ENCODE measurements at regions not wholly inside any gene's neighbourhood (a gene's known extent, or its start where the extent isn't known, plus 50 kb on each side); places are given as distances from the start of the nearest gene placed in this dataset.
"Not testable (repeated sequence)": the region's sequence is repeated elsewhere in the genome, so short reads cannot be mapped to it uniquely, and the experiment has no call there.

- no peak for DNase-seq
Observed at GRCh38 chr12:67760586-67761275, 112.2 kb downstream of the DYRK2 start.

- DNase-seq, result no peak
Observed at GRCh38 chr12:67761566-67761965, 113.0 kb downstream of the DYRK2 start.

GRCh38 chr12:67764055-67764454 lies 115.5 kb downstream of the DYRK2 start:
- DNase-seq, result no peak

GRCh38 chr12:67764946-67765619 lies 116.5 kb downstream of the DYRK2 start:
- DNase-seq, result no peak

- peak; percentile 91 for DNase-seq
Observed at GRCh38 chr12:67765776-67766766, 117.5 kb downstream of the DYRK2 start.

- peak; percentile 90 for DNase-seq
Observed at GRCh38 chr12:67772267-67773169, 124.0 kb downstream of the DYRK2 start.

GRCh38 chr12:67773896-67774295 lies 125.4 kb downstream of the DYRK2 start:
- DNase-seq, result no peak

GRCh38 chr12:67774983-67775587 lies 126.5 kb downstream of the DYRK2 start:
- DNase-seq, result no peak

- DNase-seq, result no peak
Observed at GRCh38 chr12:67780580-67781084, 132.1 kb downstream of the DYRK2 start.

GRCh38 chr12:67782573-67782972 lies 134.0 kb downstream of the DYRK2 start:
- DNase-seq, result no peak

- DNase-seq, result no peak
Observed at GRCh38 chr12:67783393-67783792, 134.8 kb downstream of the DYRK2 start.

- DNase-seq, result no peak
Observed at GRCh38 chr12:67784831-67785230, 136.3 kb downstream of the DYRK2 start.

- no peak for DNase-seq
Observed at GRCh38 chr12:67786086-67786485, 137.5 kb downstream of the DYRK2 start.

GRCh38 chr12:67788118-67788517 lies 139.6 kb downstream of the DYRK2 start:
- no peak for DNase-seq

GRCh38 chr12:67789266-67789665 lies 140.7 kb downstream of the DYRK2 start:
- no peak for DNase-seq

GRCh38 chr12:67790660-67791059 lies 142.1 kb downstream of the DYRK2 start:
- no peak for DNase-seq

- not testable (repeated sequence) for DNase-seq
Observed at GRCh38 chr12:67791362-67791761, 142.8 kb downstream of the DYRK2 start.

- DNase-seq, result no peak
Observed at GRCh38 chr12:67792185-67792584, 143.6 kb downstream of the DYRK2 start.

GRCh38 chr12:67794161-67794560 lies 145.6 kb downstream of the DYRK2 start:
- DNase-seq, result peak; percentile 93

GRCh38 chr12:67795236-67795635 lies 146.7 kb downstream of the DYRK2 start:
- DNase-seq, result no peak

- DNase-seq, result no peak
Observed at GRCh38 chr12:67797185-67797741, 148.7 kb downstream of the DYRK2 start.
